ENCODE measurements at regions not wholly inside any gene's neighbourhood (a gene's known extent, or its start where the extent isn't known, plus 50 kb on each side); places are given as distances from the start of the nearest gene placed in this dataset.
"Not testable (repeated sequence)": the region's sequence is repeated elsewhere in the genome, so short reads cannot be mapped to it uniquely, and the experiment has no call there.

GRCh38 chr2:221994926-221995325, 303.9 kb downstream of the PAX3 start:
- 87 to 89% (median 89%) methylated on average over 7 of the region's 7 CpGs for WGBS, 3 donors
- no peak for TF ChIP-seq CTCF (IDR thresholded peaks at IDR 0.05)
- H3K9me3 ChIP-seq: no peaks in the 10 kb centered on the region
- no peak overlapping the region for H3K4me3 ChIP-seq
- DNase-seq (no peak), ATAC-seq (no peak)
- intact Hi-C loops (cut with DNase I): no loop called here
- H3K36me3 ChIP-seq (ENCODE audit: insufficient read depth in 1 of 2, low read depth in 1 of 2): no peaks in the 10 kb centered on the region
- no peaks in the 10 kb centered on the region for H3K4me1 ChIP-seq
- H3K27me3 ChIP-seq (ENCODE audit: insufficient read depth in 3 of 3, low read length in 2 of 3): no peaks in the 10 kb centered on the region
- H3K27ac ChIP-seq: no peak overlapping the region

- ATAC-seq; H3K4me1 ChIP-seq; H3K9me3 ChIP-seq; H3K27ac ChIP-seq; H3K4me3 ChIP-seq; H3K36me3 ChIP-seq (ENCODE audit: insufficient read depth in 1 of 2, low read depth in 1 of 2); H3K27me3 ChIP-seq (ENCODE audit: insufficient read depth in 3 of 3, low read length in 2 of 3); intact Hi-C loops (cut with DNase I); DNase-seq: not testable (repeated sequence)
- WGBS, 3 donors: 75 to 83% (median 79%) methylated on average over 5 to 10 of the region's 13 CpGs
Observed at GRCh38 chr2:221984376-221984775, 314.4 kb downstream of the PAX3 start.

- no peak overlapping the region for H3K4me3 ChIP-seq
- H3K9me3 ChIP-seq: no peaks in the 10 kb centered on the region
- no peak for DNase-seq
- H3K36me3 ChIP-seq (ENCODE audit: insufficient read depth in 1 of 2, low read depth in 1 of 2): no peaks in the 10 kb centered on the region
- intact Hi-C loops (cut with DNase I): no loop called here
- H3K27me3 ChIP-seq (ENCODE audit: insufficient read depth in 3 of 3, low read length in 2 of 3): no peaks in the 10 kb centered on the region
- WGBS, 3 donors: 33 to 43% (median 34%) methylated on average over 4 of the region's 4 CpGs
- H3K4me1 ChIP-seq: no peaks in the 10 kb centered on the region
- H3K27ac ChIP-seq: no peak overlapping the region
- ATAC-seq: no peak
- no peak for TF ChIP-seq CTCF (IDR thresholded peaks at IDR 0.05)
Observed at GRCh38 chr2:221981912-221982470, 316.8 kb downstream of the PAX3 start.

GRCh38 chr2:221975151-221975550, 323.6 kb downstream of the PAX3 start:
- Histone ChIP-seq H3K27ac (no peak overlapping the region), H3K4me1 (no peaks in the 10 kb centered on the region), H3K4me3 (no peak overlapping the region), H3K27me3 (ENCODE audit: insufficient read depth in 3 of 3, low read length in 2 of 3) (no peaks in the 10 kb centered on the region), H3K9me3 (no peaks in the 10 kb centered on the region), H3K36me3 (ENCODE audit: insufficient read depth in 1 of 2, low read depth in 1 of 2) (no peaks in the 10 kb centered on the region)
- intact Hi-C loops (cut with DNase I): no loop called here
- ATAC-seq: no peak
- DNase-seq: no peak
- 26 to 33% (median 32%) methylated on average over 2 of the region's 2 CpGs for WGBS, 3 donors
- no peak for TF ChIP-seq CTCF (IDR thresholded peaks at IDR 0.05)

- no peaks in the 10 kb centered on the region for H3K27me3 ChIP-seq (ENCODE audit: insufficient read depth in 3 of 3, low read length in 2 of 3)
Observed at GRCh38 chr2:221973902-221974301, 324.9 kb downstream of the PAX3 start.

More at GRCh38 chr2:221973902-221974301, 324.9 kb downstream of the PAX3 start:
- no peaks in the 10 kb centered on the region for H3K9me3 ChIP-seq
- no peaks in the 10 kb centered on the region for H3K36me3 ChIP-seq (ENCODE audit: insufficient read depth in 1 of 2, low read depth in 1 of 2)
- ATAC-seq (no peak), DNase-seq (no peak)
- WGBS, 3 donors: 96% methylated on average over 2 of the region's 2 CpGs
- TF ChIP-seq CTCF (IDR thresholded peaks at IDR 0.05): no peak
- no peak overlapping the region for H3K4me3 ChIP-seq
- H3K4me1 ChIP-seq: no peaks in the 10 kb centered on the region
- intact Hi-C loops (cut with DNase I): no loop called here
- no peak overlapping the region for H3K27ac ChIP-seq

Data from psoas muscle (tissue), 7 donors.